ENCODE measurements at regions not wholly inside any gene's neighbourhood (a gene's known extent, or its start where the extent isn't known, plus 50 kb on each side); places are given as distances from the start of the nearest gene placed in this dataset.
"Not testable (repeated sequence)": the region's sequence is repeated elsewhere in the genome, so short reads cannot be mapped to it uniquely, and the experiment has no call there.

- H3K79me2 ChIP-seq (ENCODE audit: control insufficient read depth, insufficient read depth, low read length), result no peaks in the 10 kb centered on the region
- no TSS peak for BruUV-seq (replicated peaks)
- H3K4me3 ChIP-seq (replicated peaks in 1 of 3; ENCODE audit: insufficient read depth in 1 of 3, low read depth in 1 of 3, low read length in 3 of 3), result no peak overlapping the region
- H3K36me3 ChIP-seq (ENCODE audit: control insufficient read depth in 2 of 2, extremely low read depth in 1 of 2, insufficient read depth in 2 of 2, low read length in 2 of 2), result no peaks in the 10 kb centered on the region
- intact Hi-C loops (cut with micrococcal nuclease), result no loop called here
- ChIA-PET CTCF (no interaction called here), POLR2A (no interaction called here)
- FAIRE-seq (no peak), DNase-seq (ENCODE audit: low read depth, low spot score) (no peak)
- no peak overlapping the region for H3K4me2 ChIP-seq (ENCODE audit: insufficient read depth, low read length)
- H3K9me1 ChIP-seq (replicated peaks; ENCODE audit: control insufficient read depth, extremely low read depth, insufficient read depth, low read length), result no peaks in the 10 kb centered on the region
- dilution Hi-C loops (cut with MboI; ENCODE audit: extremely low pct_ligation_motif_present, low sequenced_read_pairs), result no loop called here
- no peak overlapping the region for H3K9ac ChIP-seq (replicated peaks; ENCODE audit: extremely low read depth, insufficient read depth, low read length)
- no peak for TF ChIP-seq POLR2AphosphoS5 (IDR thresholded peaks at IDR 0.05; ENCODE audit: insufficient read depth, low read depth, low read length)
- TF ChIP-seq FOS (IDR thresholded peaks at IDR 0.05; ENCODE audit: borderline replicate concordance, insufficient read depth, low read length), result no peak
- no peak for TF ChIP-seq MAX (IDR thresholded peaks at IDR 0.05; ENCODE audit: insufficient read depth, insufficient read length)
- no peak for TF ChIP-seq POLR2A (IDR thresholded peaks at IDR 0.05; ENCODE audit: low read depth, low read length)
- TF ChIP-seq MYC (IDR thresholded peaks at IDR 0.05; ENCODE audit: low read depth, low read length), result no peak
- H3K27me3 ChIP-seq (ENCODE audit: control insufficient read depth in 2 of 2, insufficient read depth in 2 of 2, low read length in 2 of 2), result no peaks in the 10 kb centered on the region
- H2AFZ ChIP-seq (ENCODE audit: low read depth, low read length), result no peak overlapping the region
- no peaks in the 10 kb centered on the region for H4K20me1 ChIP-seq (replicated peaks; ENCODE audit: control insufficient read depth, extremely low read depth, insufficient read depth, low read length)
- no peak overlapping the region for H3K27ac ChIP-seq (ENCODE audit: insufficient read depth, low read depth, low read length)
- no peaks in the 10 kb centered on the region for H3K4me1 ChIP-seq (ENCODE audit: control insufficient read depth, extremely low read depth, insufficient read depth, low read length)
- peaks cover 5% of the 10 kb centered on the region for H3K9me3 ChIP-seq (replicated peaks; ENCODE audit: control insufficient read depth, insufficient read depth, low read length)
Observed at GRCh38 chr14:106809615-106810014, 1283.2 kb downstream of the TMEM121 start.

GRCh38 chr14:106810168-106810567, 1283.8 kb downstream of the TMEM121 start:
- dilution Hi-C loops (cut with MboI; ENCODE audit: extremely low pct_ligation_motif_present, low sequenced_read_pairs); H3K9me1 ChIP-seq (replicated peaks; ENCODE audit: control insufficient read depth, extremely low read depth, insufficient read depth, low read length); H3K79me2 ChIP-seq (ENCODE audit: control insufficient read depth, insufficient read depth, low read length); H4K20me1 ChIP-seq (replicated peaks; ENCODE audit: control insufficient read depth, extremely low read depth, insufficient read depth, low read length); H3K9ac ChIP-seq (replicated peaks; ENCODE audit: extremely low read depth, insufficient read depth, low read length); H3K27ac ChIP-seq (ENCODE audit: insufficient read depth, low read depth, low read length); H3K4me1 ChIP-seq (ENCODE audit: control insufficient read depth, extremely low read depth, insufficient read depth, low read length); H3K4me3 ChIP-seq (replicated peaks in 1 of 3; ENCODE audit: insufficient read depth in 1 of 3, low read depth in 1 of 3, low read length in 3 of 3); H3K27me3 ChIP-seq (ENCODE audit: control insufficient read depth in 2 of 2, insufficient read depth in 2 of 2, low read length in 2 of 2); intact Hi-C loops (cut with micrococcal nuclease); H2AFZ ChIP-seq (ENCODE audit: low read depth, low read length); DNase-seq (ENCODE audit: low read depth, low spot score); POLR2A ChIA-PET; FAIRE-seq; H3K36me3 ChIP-seq (ENCODE audit: control insufficient read depth in 2 of 2, extremely low read depth in 1 of 2, insufficient read depth in 2 of 2, low read length in 2 of 2); CTCF ChIA-PET; H3K4me2 ChIP-seq (ENCODE audit: insufficient read depth, low read length); BruUV-seq (replicated peaks); H3K9me3 ChIP-seq (replicated peaks; ENCODE audit: control insufficient read depth, insufficient read depth, low read length): not testable (repeated sequence)

All from endothelial cell of umbilical vein (primary cell).